Activated T-helper 1 cell treated with Interleukin-2 at 50 U/mL for 16 hours (primary cell): ENCODE measurements at regions not wholly inside any gene's neighbourhood (a gene's known extent, or its start where the extent isn't known, plus 50 kb on each side); places are given as distances from the start of the nearest gene placed in this dataset.
"Not testable (repeated sequence)": the region's sequence is repeated elsewhere in the genome, so short reads cannot be mapped to it uniquely, and the experiment has no call there.

ENCODE experiments used
- DNase-seq: peaks from one replicate; pipeline ENCODE4 v3.0.0-alpha.2; 2020; ENCODE audit warnings: low read depth

DNA sequence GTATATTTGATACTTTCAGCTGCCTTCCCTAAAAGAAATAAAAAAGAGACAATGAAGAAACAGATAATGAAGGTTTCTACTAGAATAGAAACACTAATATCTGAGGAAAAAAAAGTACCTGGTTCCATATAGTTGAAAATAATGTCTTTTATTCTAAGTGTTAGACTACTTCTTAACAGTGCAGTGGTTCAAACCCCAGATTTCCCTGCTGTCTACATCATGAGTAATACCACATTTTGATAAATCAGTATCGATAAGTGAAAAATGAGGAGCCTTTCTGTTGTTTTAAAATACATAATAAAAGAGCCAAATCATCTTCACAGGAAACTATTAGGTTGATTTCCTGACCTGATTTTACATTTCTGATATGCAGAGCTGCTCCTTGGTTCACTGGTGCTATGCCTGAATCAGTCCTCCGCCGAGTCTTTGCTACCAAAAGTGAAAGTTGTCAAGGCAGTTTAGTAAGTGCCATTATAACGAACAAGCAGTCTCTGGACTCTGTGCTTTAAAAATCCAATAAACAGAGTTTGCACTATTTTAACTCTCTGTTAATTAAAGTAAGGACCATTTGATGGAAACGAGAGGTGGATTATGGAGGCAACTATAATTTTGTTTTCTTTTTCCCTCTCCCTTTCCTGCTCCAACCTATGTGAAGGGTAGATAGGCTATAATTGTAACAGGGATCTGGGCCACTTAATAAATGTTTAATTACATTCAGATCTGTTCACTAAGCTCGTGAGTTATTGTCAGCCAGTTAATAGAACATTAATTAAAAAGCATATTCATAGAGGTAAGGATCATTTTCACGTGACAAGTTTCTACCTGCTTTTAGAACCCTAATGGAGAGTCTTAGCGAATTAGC is 724.5 kb upstream of the RAG2 start:
- no peak for DNase-seq

DNA sequence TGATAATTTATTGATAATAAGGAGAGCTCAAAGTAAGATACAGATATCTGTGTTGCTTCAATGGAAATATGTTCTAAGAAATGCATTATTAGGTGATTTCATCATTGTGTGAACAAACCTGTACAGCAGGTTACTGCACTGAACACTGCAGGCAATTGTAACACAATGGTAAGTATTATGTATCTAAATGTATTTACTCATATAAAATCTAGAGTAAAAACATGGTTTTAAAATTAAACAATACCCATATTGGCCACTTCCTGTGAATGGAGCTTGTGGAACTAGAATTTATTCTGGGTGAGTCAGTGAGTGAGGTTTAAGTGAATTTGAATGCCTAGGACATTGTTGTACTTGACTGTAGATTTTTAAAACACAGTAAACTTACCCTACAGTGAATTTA is 722.9 kb upstream of the RAG2 start:
- no peak for DNase-seq

DNA sequence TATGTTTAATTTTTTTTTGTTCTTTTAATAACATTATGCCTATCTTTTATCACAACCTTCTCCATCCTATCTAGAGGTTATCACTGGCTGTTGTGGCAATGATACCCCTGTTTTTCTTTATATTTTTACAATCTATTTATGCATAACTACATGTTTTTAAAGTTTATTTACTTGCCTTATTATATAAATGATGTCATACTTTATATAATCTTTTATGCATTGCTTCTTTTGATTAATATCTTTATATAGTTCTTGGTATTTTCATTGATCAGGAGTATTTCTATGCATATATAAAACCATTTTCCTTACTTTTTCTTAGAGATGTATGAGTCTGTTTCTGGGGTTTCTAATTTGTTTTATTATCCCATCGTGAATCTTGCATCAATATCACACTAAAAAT is 719.8 kb upstream of the RAG2 start:
- no peak for DNase-seq

DNA sequence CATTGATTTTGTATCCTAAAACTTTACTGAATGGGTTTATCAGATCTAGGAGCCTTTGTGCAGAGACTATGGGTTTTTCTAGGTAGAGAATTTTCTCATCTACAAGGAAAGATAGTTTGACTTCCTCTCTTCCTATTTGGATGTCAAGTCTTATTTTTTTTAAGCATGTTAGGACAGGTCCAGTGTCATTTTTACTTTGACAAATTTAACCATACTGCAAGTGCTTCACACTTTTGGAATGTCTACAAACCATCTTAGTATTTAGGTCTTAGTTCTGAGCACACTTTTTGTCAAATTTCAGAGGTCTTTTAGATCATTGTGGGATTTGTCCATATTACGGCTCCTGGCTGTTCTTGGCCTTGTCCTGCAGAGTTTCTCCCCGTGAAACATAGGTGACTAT is 715.2 kb upstream of the RAG2 start:
- no peak for DNase-seq

DNA sequence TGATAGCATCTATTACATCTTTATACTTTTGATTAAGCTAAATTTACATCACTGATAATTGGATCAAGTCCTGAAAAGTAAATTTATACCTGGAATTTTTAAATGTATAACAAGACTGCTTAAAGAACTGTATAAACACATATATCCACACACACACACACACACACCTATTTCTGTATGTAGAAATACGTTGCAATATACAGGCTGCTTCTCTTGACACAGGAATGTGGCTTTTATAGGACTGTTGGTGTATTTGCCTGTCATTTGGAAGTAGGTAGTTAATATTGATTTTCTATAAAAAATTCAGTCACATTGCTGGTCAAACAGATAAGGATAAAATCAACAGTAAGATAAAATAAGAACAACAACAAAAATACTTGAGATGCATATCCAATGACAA is 708.5 kb upstream of the RAG2 start:
- no peak for DNase-seq

DNA sequence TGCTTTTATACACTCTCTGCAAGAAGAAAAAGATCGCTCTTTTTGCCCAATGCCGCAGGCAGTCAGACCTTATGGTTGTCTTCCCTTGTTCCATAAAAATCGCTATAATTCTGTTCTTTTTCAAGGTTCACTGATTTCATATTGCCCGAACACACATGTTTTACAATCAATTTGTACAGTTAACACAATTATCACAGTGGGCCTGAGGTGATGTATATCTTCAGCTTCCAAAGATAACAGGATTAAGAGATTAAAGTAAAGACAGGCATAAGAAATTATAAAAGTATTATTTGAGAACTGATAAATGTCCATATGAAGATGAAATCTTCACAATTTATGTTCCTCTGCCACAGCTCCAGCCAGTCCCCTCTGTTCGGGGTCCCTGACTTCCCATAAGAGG is 703.4 kb upstream of the RAG2 start:
- not testable (repeated sequence) for DNase-seq

DNA sequence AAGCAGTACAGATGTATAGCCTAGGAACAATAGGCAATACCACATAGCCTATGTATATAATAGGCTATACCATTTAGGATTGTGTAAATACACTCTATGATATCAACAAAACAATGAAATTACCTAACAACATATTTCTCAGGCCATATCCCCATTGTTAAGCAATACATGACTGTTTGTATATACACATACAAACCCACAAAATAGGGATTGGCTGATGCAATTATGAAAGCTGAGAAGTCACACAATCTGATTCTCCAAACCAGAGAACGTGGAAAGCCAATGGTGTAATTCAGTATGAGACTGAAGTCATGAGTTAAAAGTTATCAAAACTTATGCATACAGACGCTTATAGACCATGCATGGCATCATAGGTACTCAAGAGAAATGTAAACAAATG is 700.1 kb upstream of the RAG2 start:
- no peak for DNase-seq

DNA sequence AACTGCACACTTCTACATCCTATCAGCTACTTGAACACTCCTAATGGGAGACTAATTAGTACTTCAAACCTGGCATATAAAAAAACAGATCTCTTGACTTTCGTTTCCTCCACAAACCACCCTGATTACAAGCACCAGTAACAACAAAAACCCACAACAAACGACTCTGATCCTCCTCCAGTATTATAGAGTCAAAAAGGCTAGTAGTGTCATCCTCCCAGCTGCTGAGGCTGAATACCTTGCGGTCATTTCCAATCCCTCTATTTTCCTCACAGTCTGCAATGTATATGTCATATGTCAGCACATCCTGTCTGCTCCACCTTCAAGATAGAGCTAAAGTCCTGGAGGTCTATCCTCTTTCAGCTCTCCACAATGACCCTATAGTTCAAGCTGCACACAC is 688.9 kb upstream of the RAG2 start:
- DNase-seq = no peak

DNA sequence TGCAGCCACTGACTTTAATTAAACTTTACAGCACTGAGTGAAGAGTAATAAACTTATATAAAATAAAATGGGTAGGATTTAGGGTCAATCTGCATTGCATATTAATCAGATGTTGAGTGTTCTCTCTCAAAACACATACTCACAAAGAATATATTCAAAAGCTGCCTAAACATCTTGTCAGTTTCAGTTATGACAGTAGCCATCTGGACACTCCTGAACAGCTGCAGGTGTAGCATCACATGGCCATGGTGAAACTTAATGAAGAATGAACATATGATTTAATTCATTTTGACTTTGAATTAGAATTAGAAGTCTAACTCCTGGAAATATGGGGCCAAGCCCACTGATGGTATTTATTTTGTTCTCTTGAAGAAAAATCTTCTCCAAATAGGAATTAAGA is 684.3 kb upstream of the RAG2 start:
- DNase-seq = no peak

DNA sequence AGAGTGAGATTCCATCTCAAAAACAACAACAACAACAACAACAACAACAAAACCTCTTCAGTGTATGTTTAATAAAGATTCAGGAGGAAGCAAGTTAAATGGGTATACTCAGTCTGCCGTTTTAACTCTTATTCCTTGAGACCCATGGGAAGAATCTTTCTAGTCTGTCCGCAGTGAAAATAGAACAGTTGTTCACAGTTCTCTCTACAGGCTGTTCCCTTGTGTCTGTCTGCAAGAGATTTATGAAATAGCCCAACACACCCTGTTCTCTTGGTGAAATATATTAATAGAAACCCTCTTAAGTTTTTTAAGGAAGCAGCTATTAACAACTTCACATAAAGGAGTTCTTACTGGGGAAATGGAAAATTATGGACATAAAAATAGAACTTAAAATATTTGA is 682.2 kb upstream of the RAG2 start:
- DNase-seq = no peak

DNA sequence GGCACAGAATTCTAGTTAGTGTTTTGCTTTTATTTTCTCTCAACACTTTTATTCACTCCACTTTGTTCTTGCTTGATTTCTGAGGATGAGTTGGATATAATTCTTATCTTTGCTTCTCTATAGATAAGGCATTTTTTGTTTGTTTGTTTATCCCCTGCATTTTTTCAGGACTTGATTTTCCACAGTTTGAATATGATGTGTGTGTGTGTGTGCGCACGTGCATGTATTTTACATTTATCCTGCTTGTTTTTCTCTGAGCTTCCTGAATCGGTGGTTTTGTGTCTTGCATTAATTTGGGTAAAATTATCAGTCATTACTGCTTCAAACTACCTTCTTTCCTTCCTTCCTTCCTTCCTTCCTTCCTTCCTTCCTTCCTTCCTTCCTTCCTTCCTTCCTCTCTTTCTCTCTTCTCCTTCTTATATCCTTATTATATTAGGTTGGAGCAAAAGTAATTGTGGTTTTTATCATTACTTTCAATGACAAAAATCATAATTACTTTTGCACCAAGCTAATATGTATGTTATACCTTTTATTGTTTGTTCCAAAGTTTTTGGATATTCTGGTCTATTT is 679.9 kb upstream of the RAG2 start:
- no peak for DNase-seq

DNA sequence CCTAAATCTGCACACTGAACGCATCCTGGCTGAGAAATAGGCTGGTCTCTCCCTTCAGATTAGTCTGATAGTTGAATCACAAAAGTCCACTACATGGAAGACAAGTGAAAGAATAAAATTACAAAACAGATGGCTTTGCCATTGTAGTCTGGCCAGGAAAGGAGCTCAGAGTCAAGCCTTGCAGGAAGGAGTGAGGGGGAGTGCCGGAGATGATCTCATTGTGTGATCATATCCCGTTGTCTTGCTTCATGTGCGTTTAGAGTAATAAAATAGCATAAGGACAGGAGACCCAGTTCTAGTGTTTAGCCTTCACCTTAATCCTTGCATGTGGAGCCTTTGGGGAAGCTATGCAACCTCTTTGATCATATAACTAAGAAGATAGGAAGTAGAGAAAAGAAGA is 666.7 kb upstream of the RAG2 start:
- DNase-seq = no peak

DNA sequence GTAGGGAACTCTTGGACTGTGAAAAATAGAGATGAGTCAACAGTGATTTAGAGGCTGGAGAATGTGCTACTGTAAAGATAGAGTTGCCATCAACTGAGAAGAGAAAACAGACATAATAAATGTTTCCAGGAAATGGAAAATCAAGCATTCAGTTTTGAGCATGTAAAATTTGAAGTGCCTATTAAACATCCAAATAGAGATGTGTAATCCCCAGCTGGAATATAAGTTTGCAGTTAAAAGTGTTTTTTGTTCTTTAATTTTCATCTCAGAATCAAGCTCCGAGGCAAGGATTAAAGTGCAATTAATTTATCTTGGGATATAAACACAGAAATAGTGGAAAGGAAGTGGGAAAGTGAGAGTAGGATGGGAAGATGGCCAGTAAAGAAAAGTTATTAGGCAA is 666.0 kb upstream of the RAG2 start:
- DNase-seq = no peak

DNA sequence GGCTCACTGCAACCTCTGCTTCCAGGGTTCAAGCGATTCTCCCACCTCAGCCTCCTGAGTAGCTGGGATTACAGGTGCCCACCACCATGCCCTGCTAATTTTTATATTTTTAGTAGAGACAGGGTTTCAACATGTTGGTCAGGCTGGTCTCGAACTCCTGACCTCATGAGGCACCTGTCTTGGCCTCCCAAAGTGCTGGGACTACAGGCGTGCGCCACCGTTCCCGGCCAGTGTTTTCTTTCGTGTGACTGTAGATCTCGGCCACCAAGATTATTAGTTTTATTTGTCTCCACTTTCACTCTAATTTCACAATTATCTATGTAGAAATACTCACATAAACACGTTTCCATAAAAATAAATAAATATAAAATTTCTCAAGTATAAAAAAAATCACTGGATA is 665.4 kb upstream of the RAG2 start:
- DNase-seq = not testable (repeated sequence)

DNA sequence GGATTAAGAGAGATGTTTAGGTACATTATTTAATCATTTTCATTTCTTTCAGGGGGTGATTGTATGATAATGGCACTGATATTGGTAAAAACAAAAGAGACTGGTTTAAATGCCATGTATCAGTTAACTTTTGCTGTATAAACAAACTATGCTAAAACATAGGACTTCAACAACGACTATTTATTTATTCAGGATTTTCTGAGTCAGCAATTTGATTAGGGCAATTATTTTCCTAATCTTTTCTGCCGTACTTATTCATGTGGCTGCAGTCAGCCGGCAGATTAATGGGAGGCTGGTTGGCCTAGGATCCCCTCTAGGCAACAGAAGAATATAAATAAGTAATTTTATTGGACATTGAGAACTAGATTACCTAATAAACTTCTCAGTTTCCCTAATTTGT is 661.7 kb upstream of the RAG2 start:
- DNase-seq = no peak

DNA sequence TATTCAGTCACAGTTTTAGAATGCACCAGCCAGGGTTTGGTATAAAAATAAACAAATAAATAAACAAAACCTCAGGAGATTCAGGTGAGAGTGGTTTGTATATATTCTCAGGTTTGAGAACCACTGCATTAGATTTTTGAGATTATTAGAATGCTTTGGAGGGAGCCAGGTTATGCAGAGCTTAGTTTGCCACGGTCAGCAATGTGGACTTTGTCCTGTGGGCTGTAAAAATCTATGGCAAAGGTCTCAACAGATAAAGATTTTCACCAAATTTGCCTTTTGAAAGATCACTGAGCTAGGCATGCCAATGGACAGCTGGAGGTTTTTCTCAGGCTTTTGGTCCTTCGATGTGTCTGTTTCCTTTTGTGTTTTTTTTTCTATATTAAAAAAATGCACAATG is 650.1 kb upstream of the RAG2 start:
- no peak for DNase-seq

DNA sequence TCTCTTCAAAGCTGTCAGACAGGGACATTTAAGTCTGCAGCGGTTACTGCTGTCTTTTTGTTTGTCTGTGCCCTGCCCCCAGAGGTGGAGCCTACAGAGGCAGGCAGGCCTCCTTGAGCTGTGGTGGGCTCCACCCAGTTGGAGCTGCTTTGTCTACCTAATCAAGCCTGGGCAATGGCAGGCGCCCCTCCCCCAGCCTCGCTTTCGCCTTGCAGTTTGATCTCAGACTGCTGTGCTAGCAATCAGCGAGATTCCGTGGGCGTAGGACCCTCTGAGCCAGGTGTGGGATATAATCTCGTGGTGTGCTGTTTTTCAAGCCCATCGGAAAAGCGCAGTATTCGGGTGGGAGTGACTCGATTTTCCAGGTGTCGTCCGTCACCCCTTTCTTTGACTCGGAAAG is 648.1 kb upstream of the RAG2 start:
- DNase-seq = not testable (repeated sequence)

DNA sequence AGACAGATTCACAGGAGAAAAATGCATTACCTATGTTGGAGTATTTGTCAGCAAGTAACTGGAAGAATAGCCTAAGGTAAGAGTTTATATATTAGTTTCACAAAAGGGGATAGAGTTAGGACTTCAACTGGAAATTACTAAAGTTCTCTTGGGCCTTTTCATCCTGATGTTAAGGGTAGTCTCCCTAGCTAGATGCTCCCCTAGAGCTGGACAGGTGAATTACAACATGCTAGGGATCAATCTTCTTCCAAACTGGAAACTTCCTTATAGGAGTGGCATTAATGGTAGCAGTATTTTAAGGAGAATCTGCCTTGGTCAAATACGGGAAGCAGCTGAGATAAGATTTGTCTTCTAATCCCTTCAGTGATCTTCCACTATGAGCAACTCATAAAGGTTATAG is 632.8 kb upstream of the RAG2 start:
- no peak for DNase-seq

DNA sequence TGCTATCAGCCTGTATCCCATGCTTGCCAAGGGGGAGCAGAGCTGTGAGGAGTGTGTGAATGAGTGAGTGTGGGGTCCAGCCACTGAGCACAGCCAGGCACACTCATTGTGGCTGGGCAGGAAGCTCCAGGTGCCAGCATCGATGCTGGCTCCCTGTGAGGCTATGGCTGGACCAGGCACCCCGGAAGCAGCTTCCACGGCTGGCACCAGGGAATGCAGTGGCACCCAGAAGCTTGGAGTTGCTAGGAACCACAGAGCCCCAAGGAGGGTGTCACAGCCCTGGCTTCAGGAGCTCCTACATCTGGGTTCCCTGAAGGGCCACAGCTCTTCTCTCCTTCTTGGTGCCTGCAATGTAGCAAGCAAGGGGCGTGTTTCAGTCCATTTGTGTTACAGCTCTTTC is 625.9 kb upstream of the RAG2 start:
- no peak for DNase-seq

DNA sequence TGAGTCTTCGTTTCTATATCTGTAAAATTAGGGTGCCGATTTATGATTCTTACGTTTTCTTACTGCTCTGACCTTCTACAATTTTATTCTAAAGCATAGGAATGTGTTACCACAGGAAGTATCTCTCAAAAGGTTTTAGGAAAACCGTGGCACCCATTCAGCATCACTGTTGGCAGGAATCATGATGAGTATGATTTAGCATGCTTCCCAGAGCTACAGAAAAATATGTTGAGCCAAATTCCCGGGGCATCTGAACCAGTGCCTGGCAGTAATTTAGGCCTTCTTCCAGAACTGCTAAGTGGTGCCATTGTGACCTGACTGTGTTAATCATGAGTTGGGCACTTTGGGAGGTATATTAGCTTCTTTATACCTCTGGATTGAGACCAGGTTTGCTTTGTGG is 605.0 kb upstream of the RAG2 start:
- DNase-seq = no peak

DNA sequence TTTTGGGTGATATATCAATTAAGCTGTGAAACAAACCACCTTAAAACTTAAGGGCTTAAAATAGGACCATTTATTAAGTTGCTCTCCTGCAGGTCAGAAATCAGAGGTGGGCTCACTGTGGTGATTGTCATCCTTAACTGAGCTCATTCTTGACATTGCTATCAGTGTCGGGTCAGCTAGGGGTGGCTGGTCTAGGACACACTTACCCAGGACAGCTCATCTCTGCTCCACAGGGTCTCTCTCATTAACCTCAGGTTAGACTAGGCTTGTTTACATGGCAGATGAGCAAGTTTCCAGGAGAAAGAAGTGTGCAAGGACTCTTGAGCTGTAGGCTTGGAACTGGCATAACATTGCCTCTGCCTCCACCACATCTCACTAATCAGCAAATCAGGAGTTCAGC is 601.0 kb upstream of the RAG2 start:
- DNase-seq = no peak

DNA sequence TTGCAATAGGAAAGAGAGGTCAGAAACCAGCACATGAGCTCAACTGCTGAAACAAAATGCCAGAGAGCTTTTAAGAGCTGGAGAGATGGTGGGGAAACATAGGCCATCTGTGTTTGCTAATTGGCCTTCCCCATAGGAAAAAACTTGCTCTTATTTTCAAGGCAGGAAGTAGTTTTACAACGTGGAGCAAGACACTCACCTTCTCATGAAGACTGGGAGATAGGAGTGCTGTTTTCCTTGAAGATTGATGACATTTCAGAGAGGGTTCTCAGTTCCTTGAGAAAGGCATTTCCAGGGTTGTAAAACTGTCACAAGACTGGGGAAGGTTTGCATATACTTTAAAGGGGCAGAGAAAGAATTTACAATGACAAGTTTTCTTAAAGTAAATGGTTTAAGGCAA is 586.3 kb upstream of the RAG2 start:
- DNase-seq = no peak

DNA sequence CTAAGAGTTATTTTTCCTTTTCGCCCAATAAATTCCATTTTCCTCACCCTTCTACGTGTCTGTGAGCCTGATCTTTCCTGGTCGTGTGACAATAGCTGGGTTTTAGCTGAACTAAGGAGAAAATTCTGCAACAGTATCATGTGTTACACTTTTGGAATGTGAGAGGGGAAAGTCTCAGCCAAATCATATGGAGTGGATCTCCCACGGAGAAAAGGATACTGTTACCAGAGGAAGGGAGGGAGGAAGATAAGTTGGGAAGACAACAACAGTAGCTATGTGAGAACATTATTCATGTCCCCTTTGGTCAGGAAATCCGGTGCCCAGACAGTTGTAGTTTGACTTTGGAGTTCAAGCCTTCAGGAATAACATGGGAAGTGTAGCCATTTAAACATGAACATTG is 584.0 kb upstream of the RAG2 start:
- DNase-seq = no peak

DNA sequence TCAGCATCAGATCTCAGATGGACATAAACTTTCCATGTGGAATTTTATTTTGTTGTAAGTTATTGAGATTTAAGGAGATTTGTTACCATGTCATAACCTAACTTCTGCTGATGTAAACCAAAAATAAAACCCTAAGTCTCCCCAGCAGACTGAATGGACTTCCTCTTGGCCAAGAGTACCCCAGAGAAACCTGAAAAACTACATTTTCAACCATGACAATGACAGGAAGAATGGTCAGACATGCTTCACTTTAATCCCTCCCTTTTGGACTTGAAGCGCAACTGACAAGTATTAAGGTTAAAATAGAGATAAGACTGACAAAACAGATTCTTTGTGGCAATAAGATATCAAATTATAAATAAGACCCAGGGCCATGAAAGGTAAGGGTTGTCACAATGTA is 579.7 kb upstream of the RAG2 start:
- DNase-seq = no peak
